ENCODE measurements at regions not wholly inside any gene's neighbourhood (a gene's known extent, or its start where the extent isn't known, plus 50 kb on each side); places are given as distances from the start of the nearest gene placed in this dataset.

DNA sequence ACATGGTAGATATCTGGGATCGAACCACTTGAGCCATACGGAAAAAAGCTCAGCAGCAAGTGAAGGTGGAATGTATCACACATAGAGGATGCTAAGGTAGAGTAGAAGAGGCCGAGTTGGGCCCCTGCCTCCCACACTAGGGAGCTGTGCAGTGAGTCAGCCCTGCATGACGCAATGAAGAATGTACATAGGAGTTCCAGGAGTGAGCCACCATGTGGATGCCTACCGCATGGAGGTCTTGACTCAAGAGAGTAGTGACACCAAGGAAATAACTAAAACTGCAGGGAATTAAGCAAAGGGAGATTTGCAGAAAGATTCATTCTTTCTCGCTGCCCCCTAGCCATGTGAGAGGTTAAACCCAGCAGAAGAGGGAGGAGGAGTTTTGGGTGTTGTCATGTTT lies 389.6 kb upstream of the IGFBP7 start:
- H3K4me2 ChIP-seq (ENCODE audit: insufficient read depth, low read length) = no peak overlapping the region
- ChIA-PET POLR2A (no interaction called here), CTCF (no interaction called here)
- no peak overlapping the region for H3K9ac ChIP-seq (replicated peaks; ENCODE audit: extremely low read depth, insufficient read depth, low read length)
- BruUV-seq (replicated peaks) = no TSS peak
- no peak for TF ChIP-seq JUN (IDR thresholded peaks at IDR 0.05; ENCODE audit: borderline replicate concordance, insufficient read depth, insufficient read length, low read depth)
- no peak for TF ChIP-seq EZH2 (IDR thresholded peaks at IDR 0.05; ENCODE audit: borderline replicate concordance, low read depth, low read length, severe bottlenecking)
- TF ChIP-seq, protein P1, sequence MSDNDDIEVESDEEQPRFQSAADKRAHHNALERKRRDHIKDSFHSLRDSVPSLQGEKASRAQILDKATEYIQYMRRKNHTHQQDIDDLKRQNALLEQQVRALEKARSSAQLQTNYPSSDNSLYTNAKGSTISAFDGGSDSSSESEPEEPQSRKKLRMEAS (IDR thresholded peaks at IDR 0.05; ENCODE audit: insufficient read depth, insufficient read length) = no peak
- no peak for TF ChIP-seq MYC (IDR thresholded peaks at IDR 0.05; ENCODE audit: low read depth, low read length)
- no peak for TF ChIP-seq POLR2A (IDR thresholded peaks at IDR 0.05; ENCODE audit: low read depth, low read length)
- TF ChIP-seq GATA2 (IDR thresholded peaks at IDR 0.05; ENCODE audit: insufficient read depth, insufficient read length, low read depth, low read length) = no peak
- TF ChIP-seq, protein P2, sequence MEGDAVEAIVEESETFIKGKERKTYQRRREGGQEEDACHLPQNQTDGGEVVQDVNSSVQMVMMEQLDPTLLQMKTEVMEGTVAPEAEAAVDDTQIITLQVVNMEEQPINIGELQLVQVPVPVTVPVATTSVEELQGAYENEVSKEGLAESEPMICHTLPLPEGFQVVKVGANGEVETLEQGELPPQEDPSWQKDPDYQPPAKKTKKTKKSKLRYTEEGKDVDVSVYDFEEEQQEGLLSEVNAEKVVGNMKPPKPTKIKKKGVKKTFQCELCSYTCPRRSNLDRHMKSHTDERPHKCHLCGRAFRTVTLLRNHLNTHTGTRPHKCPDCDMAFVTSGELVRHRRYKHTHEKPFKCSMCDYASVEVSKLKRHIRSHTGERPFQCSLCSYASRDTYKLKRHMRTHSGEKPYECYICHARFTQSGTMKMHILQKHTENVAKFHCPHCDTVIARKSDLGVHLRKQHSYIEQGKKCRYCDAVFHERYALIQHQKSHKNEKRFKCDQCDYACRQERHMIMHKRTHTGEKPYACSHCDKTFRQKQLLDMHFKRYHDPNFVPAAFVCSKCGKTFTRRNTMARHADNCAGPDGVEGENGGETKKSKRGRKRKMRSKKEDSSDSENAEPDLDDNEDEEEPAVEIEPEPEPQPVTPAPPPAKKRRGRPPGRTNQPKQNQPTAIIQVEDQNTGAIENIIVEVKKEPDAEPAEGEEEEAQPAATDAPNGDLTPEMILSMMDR (IDR thresholded peaks at IDR 0.05; ENCODE audit: extremely low read depth in 1 of 2, insufficient read depth in 1 of 2, low read depth in 1 of 2, low read length in 2 of 2) = no peak
- no peak for TF ChIP-seq FOS (IDR thresholded peaks at IDR 0.05; ENCODE audit: borderline replicate concordance, insufficient read depth, low read length)
- no peak for TF ChIP-seq POLR2AphosphoS5 (IDR thresholded peaks at IDR 0.05; ENCODE audit: insufficient read depth, low read depth, low read length)
- no peaks in the 10 kb centered on the region for H3K36me3 ChIP-seq (ENCODE audit: control insufficient read depth in 2 of 2, extremely low read depth in 1 of 2, insufficient read depth in 2 of 2, low read length in 2 of 2)
- H4K20me1 ChIP-seq (replicated peaks; ENCODE audit: control insufficient read depth, extremely low read depth, insufficient read depth, low read length) = no peaks in the 10 kb centered on the region
- no peaks in the 10 kb centered on the region for H3K9me3 ChIP-seq (replicated peaks; ENCODE audit: control insufficient read depth, insufficient read depth, low read length)
- H2AFZ ChIP-seq (ENCODE audit: low read depth, low read length) = no peak overlapping the region
- no peak for DNase-seq (ENCODE audit: low read depth, low spot score)
- intact Hi-C loops (cut with micrococcal nuclease) (no loop called here), dilution Hi-C loops (cut with MboI; ENCODE audit: extremely low pct_ligation_motif_present, low sequenced_read_pairs) (no loop called here)
- FAIRE-seq = no peak
- no peak overlapping the region for H3K4me3 ChIP-seq (replicated peaks in 1 of 3; ENCODE audit: insufficient read depth in 1 of 3, low read depth in 1 of 3, low read length in 3 of 3)
- no peak overlapping the region for H3K27ac ChIP-seq (ENCODE audit: insufficient read depth, low read depth, low read length)
- no peaks in the 10 kb centered on the region for H3K79me2 ChIP-seq (ENCODE audit: control insufficient read depth, insufficient read depth, low read length)
- no peaks in the 10 kb centered on the region for H3K27me3 ChIP-seq (ENCODE audit: control insufficient read depth in 2 of 2, insufficient read depth in 2 of 2, low read length in 2 of 2)
- no peaks in the 10 kb centered on the region for H3K9me1 ChIP-seq (replicated peaks; ENCODE audit: control insufficient read depth, extremely low read depth, insufficient read depth, low read length)
- no peaks in the 10 kb centered on the region for H3K4me1 ChIP-seq (ENCODE audit: control insufficient read depth, extremely low read depth, insufficient read depth, low read length)

All from endothelial cell of umbilical vein (primary cell).